ENCODE measurements at regions not wholly inside any gene's neighbourhood (a gene's known extent, or its start where the extent isn't known, plus 50 kb on each side); places are given as distances from the start of the nearest gene placed in this dataset.
"Not testable (repeated sequence)": the region's sequence is repeated elsewhere in the genome, so short reads cannot be mapped to it uniquely, and the experiment has no call there.

DNA sequence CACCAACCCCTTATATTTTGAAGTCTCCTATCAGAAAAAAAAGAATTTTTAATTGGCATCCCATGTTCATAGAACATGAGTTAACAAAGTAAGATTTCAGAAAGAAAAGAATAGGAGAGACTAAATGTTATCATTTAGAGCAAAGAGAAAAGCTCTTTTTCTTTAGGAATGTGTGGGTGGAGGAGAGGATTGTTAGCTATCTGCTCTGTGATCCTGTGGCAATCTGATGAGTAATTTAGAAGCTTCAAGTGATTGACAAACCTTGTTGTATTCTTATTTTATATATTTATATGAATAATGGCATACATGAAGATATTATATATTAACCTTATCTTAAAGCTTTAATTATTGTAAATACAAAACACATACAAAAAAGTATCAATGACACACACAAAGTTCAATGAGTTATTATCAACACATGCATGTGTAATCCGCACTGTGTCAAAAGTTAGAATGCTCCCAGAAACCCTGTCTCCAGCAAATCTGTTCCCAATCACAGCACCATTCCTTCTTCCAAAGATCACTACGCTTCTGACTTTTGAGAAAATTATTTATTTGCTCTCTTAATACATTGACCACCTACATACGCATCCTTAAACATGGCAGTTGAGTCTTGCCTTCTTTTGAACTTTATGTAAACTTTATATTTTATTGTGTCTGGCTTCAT, 907.4 kb downstream of the MCTP2 start:
- DNase-seq (ENCODE audit: low read depth): no peak

DNA sequence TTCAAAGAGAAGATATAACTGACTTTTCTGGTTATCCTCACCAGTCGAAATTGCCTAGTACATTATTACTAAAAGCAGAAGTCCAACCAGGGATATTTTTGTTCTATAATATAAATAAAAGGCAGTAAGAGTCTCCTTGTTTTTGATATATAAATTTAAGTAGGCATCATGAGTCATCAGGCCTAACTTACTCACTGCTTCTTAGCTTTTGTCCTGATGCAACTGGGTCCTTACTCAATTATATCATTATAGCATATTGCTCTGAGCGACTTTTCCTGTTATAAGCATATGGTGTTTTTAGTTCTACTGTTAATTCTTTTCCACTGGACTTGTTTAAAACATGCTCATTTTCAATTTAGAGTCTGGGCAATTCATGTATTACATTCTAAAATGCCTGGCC, 910.1 kb downstream of the MCTP2 start:
- DNase-seq (ENCODE audit: low read depth): no peak

DNA sequence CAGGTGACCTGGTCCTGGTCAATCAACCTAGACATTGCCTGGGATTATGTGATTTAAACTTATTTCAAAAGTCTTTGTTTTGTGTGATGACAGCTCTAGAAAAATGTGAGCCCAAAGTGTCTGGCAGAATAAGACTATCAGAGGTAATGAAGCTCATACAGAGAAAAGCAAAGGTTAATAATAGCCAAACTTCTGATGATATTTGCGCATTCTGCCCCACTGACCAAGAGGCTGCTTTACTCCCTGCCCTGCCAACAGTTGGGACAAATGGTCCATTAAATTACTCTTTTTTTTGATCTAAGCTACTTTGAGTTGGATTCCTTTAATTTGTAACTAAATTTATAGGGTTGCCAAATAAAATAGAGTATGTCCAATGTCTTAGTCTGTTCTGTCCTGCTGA, 911.2 kb downstream of the MCTP2 start:
- no peak for DNase-seq (ENCODE audit: low read depth)

DNA sequence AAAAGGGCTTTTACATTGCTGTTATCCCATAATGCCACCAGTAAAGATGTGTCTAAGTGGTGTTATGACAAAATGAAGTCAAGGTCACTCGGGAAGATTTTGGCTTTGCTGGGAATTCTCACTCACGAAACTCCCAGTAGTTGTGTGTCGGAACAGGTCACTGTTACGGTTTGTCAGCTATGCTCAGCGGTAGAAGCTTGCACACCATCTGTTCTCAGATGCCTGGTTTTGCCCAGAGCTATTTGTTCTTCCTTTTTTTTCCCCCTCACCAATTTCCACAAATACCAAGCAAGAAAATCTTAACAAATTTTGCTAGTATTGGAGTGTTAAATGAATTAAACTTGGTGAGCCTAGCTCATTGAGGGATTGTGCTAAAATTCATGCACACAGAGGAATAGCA, 915.1 kb downstream of the MCTP2 start:
- no peak for DNase-seq (ENCODE audit: low read depth)

DNA sequence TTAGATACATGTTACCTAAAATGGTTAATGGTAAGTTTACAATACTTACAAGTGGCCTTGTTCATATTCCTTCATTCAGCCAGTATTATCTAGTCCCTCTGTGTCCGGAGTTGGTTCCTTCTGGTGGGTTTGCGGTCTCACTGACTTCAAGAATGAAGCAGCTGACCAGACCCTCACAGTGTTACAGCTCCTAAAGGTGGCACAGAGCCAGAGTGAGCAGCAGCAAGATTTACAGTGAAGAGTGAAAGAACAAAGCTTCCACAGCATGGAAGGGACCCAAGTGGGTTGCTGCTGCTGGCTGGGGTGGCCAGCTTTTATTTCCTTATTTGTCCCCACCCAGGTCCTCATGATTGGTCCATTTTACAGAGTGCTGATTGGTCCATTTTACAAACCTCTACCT, 916.8 kb downstream of the MCTP2 start:
- no peak for DNase-seq (ENCODE audit: low read depth)

DNA sequence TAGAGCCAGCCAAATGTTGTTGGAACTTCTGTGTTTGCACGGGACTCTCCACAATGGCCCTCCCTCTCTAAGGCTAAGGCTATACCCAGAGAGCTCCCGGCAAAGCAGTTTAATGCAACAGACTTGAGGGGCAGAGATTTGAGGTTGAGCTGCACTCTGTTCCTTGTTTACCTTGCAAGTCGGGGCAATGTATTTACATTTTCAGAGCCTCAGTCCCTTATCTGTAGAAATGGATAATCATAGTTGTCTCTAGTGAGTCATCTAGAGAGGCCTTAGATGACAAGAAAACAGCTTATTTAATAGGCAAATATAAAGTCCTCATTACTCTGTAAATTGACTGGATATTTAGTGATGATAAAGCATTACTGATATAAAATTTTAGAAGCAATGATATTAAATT, 917.7 kb downstream of the MCTP2 start:
- no peak for DNase-seq (ENCODE audit: low read depth)

DNA sequence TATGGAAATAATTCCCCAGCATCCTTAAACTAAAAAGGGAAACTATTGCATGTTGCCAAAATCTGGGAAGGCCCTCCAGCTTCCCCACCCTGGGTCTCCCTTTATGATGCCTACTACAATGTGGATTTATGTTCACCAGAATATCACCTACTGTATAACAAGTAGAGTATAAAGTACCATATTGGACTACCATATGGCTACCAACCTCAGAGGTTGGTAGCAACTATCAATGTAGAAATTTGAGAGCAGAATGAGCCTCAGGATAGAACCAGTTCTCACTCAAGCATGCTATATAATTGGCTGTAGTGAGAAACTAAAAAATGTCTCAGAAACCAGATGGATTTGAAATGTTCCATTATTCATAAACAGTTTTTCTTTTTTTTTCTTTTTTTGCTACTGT, 918.4 kb downstream of the MCTP2 start:
- DNase-seq (ENCODE audit: low read depth): no peak

DNA sequence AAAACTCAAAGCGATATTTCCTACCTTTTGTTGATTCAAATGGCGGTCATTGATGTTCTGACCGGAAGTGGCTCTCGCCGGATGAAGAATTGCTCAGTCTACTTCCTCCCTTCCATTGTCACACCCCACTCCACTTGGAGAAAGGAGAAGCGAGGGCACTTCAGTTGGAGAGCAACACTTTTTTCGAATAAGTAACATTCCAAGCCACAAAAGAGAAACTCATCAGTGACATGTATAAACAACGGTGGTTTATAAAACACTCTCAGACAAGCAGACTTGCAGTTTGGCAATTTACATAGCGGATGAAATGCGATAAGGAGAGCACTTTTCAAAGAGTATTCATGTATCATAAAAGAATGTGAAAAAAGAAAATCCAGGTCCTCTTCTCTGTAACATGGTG, 919.1 kb downstream of the MCTP2 start:
- no peak for DNase-seq (ENCODE audit: low read depth)

DNA sequence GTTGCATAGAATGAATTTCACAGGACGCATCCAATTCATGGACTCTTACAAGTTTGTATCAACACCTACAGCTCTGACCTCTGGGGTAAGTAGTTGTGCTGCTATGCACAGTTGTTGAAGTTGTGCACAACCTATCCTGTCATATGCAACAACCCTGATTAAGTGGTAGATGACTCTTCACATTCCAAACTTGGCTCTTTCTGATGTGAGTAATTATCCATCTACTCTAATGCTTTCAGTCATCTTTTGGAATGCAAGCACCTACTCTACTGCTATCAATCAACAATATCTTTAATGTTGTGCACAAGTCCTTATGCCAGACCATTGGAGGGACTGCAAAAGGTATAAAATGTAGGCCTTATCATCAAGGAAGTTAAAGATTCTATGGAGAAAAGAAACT, 921.4 kb downstream of the MCTP2 start:
- no peak for DNase-seq (ENCODE audit: low read depth)

DNA sequence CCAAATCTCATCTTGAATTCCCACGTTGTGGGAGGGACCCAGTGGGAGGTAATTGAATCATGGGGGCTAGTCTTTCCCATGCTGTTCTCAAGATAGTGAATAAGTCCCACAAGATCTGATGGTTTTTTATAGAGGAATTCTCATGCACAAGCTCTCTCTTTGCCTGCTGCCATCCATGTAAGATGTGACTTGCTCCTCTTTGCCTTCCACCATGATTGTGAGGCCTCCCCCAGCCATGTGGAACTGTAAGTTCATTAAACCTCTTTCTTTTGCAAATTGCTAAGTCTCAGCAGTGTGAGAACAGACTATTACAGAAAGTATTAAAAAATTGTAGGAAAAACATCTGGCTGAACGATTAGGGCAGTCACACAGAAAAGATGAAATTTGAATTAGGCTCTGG, 921.8 kb downstream of the MCTP2 start:
- not testable (repeated sequence) for DNase-seq (ENCODE audit: low read depth)

DNA sequence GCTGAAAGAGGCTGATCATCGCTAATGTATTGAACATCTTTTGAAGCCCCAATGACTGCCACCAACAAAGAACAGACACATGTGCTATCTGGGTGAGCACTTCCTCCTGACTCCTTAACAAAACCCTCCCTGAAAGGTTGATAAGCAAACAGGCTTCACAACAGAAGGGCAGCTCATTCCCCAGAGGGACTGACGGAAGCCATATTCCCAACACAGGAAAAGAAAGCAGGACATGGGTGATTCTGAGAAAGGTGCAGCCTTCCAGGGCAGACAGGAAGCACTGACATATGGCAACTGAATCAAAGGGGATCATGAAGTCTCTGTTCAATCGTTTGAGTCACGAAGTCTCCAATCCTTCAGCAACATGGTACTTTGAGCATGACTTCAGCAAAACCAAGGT, 929.0 kb downstream of the MCTP2 start:
- no peak for DNase-seq (ENCODE audit: low read depth)

DNA sequence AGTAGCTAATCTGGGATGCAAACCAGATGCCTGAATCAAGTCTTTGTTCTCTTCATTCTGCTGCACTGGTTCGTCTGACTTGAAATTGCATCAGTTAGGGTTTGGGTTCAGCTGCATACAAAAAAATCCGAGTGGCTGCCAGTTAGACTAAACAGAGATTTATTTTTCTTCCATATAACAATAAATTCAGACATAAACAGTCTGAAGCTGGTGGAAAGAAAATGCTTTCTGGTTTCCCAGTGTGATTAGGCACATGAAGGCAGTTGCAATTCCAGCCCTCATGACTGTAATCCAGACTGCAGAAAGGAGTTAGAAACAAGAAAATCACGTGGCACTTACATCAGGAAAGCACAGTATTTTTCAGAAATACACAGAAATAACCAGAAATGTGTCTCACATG, 930.7 kb downstream of the MCTP2 start:
- no peak for DNase-seq (ENCODE audit: low read depth)

DNA sequence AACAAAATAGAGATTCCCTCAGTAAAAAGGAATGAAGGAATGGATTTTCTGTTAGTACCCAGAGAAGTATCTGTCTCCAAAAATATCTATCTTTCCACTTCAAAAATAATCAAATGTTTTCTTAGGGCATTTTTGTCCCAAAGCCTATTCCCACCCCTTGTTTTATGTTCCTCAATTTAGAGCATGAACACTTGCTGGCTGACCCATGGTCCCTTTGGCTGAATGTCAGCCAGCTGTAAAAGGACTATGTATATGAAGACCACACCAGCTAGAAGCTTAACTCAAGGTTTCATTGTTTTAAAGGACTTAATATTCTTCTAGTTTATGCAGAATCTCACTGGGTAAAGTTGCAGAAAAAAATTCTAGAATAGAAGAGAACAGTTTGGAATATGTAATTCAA, 931.2 kb downstream of the MCTP2 start:
- DNase-seq (ENCODE audit: low read depth): no peak

DNA sequence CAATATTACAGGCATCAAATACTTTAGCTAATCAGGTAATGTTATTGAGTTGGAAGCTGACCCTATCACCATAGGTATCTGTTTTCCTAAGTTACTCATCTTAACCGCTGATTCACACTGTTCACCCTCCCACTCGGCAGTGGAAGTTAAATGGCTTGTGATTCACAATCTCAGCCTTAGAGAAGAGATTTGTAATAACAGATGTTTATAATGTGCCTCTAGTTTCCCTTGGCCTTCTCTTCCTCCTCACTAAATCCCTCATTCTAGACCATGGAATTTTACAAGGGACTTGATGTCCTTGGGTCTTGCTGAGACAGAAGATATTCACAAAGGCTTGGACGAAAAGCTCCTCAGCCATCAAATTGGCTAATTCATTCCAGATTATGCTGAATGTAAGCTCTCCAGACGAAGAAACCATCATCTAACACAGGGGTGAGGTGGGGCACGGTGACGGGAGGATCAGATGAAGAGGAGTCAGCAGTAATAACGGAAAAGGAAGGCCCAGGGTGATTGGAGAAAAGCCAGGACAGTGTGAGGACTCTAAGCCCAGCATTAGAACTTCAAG, 931.7 kb downstream of the MCTP2 start:
- no peak for DNase-seq (ENCODE audit: low read depth)

DNA sequence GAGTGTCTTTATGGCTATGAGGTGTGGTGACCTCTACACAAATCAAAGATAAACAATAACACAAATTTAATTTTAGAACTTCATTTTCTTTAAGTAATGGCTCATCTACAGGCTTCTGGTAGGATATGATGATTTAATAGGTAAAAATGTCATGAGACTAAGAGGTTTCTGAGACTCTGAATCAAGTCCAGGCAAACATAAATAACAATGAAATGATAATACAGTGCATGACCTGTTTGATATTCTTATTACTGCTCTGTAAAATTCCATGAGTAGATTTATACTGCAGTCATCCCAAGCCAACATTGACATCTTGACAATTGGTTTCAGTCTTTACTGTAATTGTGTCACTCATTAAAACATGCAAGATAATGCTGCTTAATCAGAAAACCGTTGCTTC, 936.8 kb downstream of the MCTP2 start:
- no peak for DNase-seq (ENCODE audit: low read depth)

DNA sequence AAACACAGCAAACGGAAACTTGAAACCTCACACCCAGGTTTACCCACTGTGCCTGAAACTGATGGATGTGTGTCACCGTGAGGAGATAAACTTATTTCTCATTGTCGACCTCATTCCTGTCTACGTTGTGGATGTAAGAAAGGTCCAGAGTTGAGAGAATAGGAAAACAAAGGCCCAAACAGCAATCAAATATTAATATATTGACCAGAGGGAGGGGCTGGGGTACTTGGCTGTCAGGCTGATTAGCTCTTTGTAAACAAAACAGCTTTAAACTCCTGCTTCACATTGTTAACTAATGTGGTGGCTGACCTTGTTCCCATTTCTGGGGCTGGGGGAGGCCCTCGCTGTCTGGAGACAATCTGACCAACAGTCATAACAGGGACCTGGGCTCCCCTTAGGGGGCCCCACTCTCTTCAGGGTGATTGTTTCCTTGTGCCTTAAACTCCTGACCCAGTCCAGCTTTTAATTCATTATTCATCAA, 937.6 kb downstream of the MCTP2 start:
- DNase-seq (ENCODE audit: low read depth): no peak

DNA sequence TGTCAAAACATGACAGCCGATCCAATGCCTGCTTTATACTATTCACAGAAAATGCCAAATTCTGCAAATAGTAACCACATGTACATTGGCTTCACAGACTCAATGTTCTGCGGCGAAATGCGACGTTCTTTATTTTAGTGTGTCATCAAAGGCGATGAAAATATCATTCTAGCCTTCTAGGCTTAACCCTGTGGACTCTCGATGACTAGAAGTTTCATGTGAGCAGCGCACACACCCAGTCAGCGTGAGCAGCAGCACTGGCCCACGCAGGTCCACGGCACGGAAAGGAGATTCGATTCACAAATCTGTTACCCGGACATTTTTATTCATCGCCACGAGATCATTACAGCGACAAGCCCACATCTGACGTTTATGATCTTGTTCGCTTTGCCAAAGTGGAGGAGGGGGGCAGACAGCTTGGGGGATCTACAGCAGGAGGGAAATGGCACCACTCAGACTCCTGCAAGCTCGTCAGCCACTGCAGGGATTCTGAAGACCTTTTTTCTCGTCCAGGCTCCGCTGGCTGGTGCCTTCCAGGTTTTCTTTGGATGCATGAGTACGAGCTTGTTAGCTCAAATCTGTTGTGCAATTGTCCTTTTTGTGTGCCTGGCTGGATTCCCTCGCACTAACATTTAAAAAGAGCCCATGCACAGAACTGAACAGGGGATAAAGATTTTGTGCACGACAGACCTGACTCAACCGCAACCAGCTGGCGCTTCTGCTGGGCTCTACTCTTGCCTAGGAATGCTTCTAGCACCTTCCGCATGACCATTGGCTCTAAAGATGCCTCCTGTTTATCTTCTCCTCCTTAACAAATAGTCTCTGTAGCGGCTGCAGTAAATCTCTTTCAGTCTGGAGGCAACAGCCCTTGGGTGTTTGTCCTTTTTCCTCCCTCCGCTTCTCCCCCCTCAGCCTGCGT, 938.4 kb downstream of the MCTP2 start:
- no peak for DNase-seq (ENCODE audit: low read depth)

DNA sequence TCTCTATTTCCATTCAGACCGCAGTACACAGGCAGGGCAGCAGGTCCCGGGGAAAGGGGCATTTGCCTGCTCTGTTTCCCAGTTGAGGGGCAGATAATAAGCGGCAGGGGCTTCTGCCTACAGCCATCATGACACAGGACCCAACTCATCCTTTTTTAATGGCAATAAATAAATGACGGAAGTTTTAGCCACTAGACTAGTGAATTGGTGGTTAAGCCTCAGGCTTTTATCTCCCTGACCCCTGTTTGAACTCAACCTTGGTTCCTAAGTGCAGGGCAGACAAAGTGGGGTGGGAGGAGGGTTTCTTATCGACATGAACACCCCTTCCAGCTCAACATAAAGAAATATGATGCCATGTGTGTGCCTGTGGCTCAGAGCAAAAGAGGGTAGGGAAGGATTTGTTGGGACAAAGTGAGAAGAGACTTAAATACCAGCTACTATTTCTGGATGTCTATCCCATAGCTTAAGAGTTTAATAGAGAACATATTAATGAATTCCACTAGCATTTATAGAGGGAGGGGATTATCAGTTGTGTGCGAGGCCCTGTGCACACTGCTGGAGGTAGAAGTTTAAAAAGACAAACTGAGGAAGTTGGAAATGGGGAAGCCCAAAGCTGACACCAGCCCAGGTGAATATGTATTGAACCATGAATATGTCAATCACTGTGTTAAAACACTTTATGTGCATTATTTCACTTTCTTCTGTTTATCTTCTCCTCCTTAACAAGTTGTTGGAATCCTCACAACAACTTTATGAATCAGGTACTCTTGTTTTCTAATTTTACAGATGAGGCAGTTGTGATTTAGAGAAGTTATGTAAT, 939.4 kb downstream of the MCTP2 start:
- no peak for DNase-seq (ENCODE audit: low read depth)

DNA sequence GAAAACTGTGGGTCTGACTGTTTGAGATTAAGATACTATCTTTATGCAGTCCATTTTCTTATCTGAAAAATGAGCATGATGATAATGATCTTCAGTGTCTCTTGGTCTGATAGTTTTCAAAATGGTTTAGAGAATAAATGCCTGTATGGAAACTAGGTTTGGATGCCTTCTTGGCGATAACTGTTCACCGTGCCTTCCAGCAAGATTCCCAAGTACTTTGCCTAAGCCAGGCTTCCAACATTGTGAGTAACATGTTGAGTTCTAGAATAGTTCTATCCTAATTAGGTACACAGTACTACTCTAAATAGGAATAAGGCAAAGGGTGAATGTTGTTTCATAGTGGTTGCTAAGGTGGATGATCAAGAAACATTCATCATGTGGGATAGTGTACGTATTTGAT, 940.2 kb downstream of the MCTP2 start:
- DNase-seq (ENCODE audit: low read depth): no peak

DNA sequence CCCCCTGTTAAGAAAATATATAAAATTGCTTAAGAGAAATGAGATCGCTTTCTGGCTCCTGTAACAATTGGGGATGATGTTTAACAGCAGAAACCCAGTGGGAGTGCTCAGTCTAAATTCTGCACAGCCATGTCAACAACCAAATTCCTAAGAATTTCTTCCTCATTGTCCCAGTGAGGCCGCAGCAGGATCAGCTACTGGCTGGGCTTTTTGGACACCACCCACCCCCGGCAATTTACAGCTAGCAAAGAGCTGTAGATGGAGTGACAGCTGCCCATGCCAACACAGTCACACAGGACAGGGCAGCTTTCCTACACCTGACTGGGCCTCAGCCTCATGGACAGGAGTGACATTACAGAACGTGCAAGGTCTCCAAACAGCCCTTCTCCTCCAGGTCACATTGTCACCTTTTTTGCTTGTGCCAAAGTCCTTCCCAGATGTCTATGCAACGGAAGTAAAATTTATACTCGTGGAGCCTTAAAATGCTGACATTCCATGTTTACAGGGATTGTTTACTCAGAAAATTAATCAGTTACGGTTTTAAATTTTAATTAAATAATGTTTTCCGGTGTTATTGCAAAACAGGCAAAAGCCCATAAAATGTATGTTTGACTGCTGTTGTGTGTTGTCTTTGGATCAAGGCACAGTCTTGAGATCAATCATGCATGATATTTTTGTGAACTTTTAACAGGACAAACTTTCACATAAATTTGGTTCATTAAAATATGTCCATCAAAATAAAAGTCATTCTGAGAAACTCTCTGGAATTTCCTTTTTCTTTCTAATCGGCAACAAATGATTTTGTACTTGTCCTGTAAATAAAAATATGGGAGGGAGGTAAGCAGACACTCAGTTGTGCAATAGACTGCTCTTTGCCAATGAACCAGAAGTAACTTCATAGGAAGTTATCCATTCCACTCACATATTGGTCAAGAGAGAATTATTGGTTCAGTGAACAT, 943.2 kb downstream of the MCTP2 start:
- no peak for DNase-seq (ENCODE audit: low read depth)
